SH-SY5Y (cell line): ENCODE measurements at regions not wholly inside any gene's neighbourhood (a gene's known extent, or its start where the extent isn't known, plus 50 kb on each side); places are given as distances from the start of the nearest gene placed in this dataset.

Experiments
- GATA2 ChIP-seq: IDR thresholded peaks from 2 replicates; pipeline ENCODE4 v1.6.1; 2011; ENCODE audit warnings: mild to moderate bottlenecking, low read depth, low read length
- GATA3 ChIP-seq: IDR thresholded peaks from 2 replicates; pipeline ENCODE4 v1.6.1; 2011; ENCODE audit warnings: low read depth, mild to moderate bottlenecking, low read length, moderate library complexity

GRCh38 chrX:41002026-41002425, 83.2 kb upstream of the USP9X start:
- TF ChIP-seq GATA2 (no peak), GATA3 (no peak)
